ENCODE measurements at regions not wholly inside any gene's neighbourhood (a gene's known extent, or its start where the extent isn't known, plus 50 kb on each side); places are given as distances from the start of the nearest gene placed in this dataset.

DNA sequence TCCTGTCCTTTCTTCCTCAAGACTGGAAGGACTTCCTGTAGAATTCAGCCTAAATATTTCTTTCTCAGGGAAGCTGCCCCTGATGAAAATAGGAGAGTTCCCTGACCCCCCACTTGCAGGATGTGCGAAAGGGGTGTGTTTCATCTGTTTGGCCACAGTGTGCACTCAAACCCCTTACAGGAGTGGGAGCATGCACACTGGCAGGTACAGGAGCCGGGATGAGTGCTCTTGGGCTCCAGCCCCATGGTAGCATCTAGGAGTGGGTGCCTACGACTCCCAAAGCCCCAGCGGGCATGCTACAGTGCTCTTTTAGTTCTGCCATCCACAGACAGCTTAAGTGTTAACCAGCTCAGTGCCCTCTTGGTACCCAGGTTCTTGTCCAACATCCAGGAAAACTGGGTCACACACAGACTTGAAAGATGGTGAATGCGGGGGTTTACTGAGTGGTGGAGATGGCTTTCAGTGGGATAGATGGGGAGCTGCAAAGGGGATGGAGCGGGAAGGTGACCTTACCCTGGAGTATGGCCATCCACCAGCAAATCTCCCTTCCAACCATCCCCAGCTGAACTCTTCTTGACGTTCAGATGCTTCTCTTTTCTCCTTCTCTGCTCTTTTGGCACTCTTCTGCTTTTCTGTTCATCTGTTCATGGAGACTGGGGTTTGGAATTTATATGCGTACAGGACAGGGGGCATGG, 295.0 kb upstream of the NCKAP5 start:
- TF ChIP-seq, protein P1, sequence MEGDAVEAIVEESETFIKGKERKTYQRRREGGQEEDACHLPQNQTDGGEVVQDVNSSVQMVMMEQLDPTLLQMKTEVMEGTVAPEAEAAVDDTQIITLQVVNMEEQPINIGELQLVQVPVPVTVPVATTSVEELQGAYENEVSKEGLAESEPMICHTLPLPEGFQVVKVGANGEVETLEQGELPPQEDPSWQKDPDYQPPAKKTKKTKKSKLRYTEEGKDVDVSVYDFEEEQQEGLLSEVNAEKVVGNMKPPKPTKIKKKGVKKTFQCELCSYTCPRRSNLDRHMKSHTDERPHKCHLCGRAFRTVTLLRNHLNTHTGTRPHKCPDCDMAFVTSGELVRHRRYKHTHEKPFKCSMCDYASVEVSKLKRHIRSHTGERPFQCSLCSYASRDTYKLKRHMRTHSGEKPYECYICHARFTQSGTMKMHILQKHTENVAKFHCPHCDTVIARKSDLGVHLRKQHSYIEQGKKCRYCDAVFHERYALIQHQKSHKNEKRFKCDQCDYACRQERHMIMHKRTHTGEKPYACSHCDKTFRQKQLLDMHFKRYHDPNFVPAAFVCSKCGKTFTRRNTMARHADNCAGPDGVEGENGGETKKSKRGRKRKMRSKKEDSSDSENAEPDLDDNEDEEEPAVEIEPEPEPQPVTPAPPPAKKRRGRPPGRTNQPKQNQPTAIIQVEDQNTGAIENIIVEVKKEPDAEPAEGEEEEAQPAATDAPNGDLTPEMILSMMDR (IDR thresholded peaks at IDR 0.05): no peak
- no peak for TF ChIP-seq EZH2 (IDR thresholded peaks at IDR 0.05; ENCODE audit: borderline replicate concordance, insufficient read depth, low read depth, low read length, poor library complexity, severe bottlenecking)
